ENCODE measurements at regions not wholly inside any gene's neighbourhood (a gene's known extent, or its start where the extent isn't known, plus 50 kb on each side); places are given as distances from the start of the nearest gene placed in this dataset.

DNA sequence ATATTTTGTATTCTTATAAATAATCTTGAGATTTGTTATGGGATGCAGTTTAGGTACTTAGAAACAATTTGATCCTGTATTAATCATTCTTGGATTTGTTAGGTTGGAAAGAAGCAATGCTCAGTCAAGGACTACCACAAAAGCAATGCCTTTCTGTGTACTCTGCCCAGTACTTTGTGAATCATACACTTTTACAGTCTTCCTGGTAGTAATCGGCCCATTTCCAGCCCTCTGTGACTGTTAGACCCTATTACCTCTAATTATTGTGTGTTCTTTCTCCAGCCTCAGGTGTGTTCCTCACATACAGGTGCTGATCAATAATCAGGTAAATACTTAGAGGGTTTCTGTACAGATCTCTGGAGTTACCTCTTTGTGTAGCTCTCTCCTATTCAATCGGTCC, 609.0 kb downstream of the KCNH5 start:
- TF ChIP-seq MXI1 (IDR thresholded peaks at IDR 0.05; ENCODE audit: borderline replicate concordance, low read depth, low read length) (no peak), MAFK (IDR thresholded peaks at IDR 0.05; ENCODE audit: low read depth, low read length) (no peak), RCOR1 (IDR thresholded peaks at IDR 0.05; ENCODE audit: insufficient replicate concordance, low read length) (no peak), RFX5 (IDR thresholded peaks at IDR 0.05; ENCODE audit: low read depth, low read length) (no peak)
- H3K23ac ChIP-seq (ENCODE audit: low read depth, low read length) = no peak overlapping the region
- no peaks in the 10 kb centered on the region for H3K36me3 ChIP-seq (ENCODE audit: control insufficient read depth, insufficient read depth, low read length)
- no peaks in the 10 kb centered on the region for H3K27me3 ChIP-seq (ENCODE audit: control insufficient read depth, insufficient read depth, low read length)
- in situ Hi-C loops (cut with MboI; ENCODE audit: low sequenced_read_pairs) (no loop called here), intact Hi-C loops (cut with micrococcal nuclease) (no loop called here), dilution Hi-C loops (cut with HindIII; ENCODE audit: low sequenced_read_pairs, unreplicated experiment) (no loop called here)
- no peak overlapping the region for H2BK5ac ChIP-seq (ENCODE audit: low read depth, low read length, poor library complexity, severe bottlenecking)
- H3K4me1 ChIP-seq (ENCODE audit: control insufficient read depth, insufficient read depth, low read length) = no peaks in the 10 kb centered on the region
- ChIA-PET POLR2A (ENCODE audit: unreplicated experiment) (no interaction called here), CTCF (no interaction called here)
- no peak overlapping the region for H3K4ac ChIP-seq (ENCODE audit: low read depth, low read length)
- H2AK9ac ChIP-seq (replicated peaks; ENCODE audit: low read depth, low read length, poor library complexity) = no peak overlapping the region
- no peak overlapping the region for H3K9ac ChIP-seq (ENCODE audit: low read depth, low read length)
- no peak overlapping the region for H2BK120ac ChIP-seq (ENCODE audit: low read depth, low read length)
- no TSS peak for BruUV-seq (replicated peaks)
- ATAC-seq (ENCODE audit: low read depth) (no peak), DNase-seq (no peak)
- no peak overlapping the region for H3K4me3 ChIP-seq (ENCODE audit: insufficient read depth, low read depth, low read length)
- no peak overlapping the region for H3K4me2 ChIP-seq (ENCODE audit: low read depth, low read length)
- H4K8ac ChIP-seq (ENCODE audit: low read depth in 2 of 2, low read length in 2 of 2) = no peak overlapping the region
- no peak overlapping the region for H2AFZ ChIP-seq (replicated peaks; ENCODE audit: low read length, poor library complexity)
- no peak overlapping the region for H2BK20ac ChIP-seq (ENCODE audit: low read depth, low read length)
- no peaks in the 10 kb centered on the region for H4K20me1 ChIP-seq (ENCODE audit: insufficient read depth, low read length)
- no peak overlapping the region for H3K18ac ChIP-seq (ENCODE audit: low read depth, low read length)
- no peak overlapping the region for H2BK15ac ChIP-seq (ENCODE audit: low read depth, low read length)
- H3K9me1 ChIP-seq (ENCODE audit: insufficient read depth, low read length) = no peaks in the 10 kb centered on the region
- no peaks in the 10 kb centered on the region for H3K79me1 ChIP-seq (ENCODE audit: low read depth in 1 of 2, low read length in 2 of 2)
- H3K9me3 ChIP-seq (ENCODE audit: control insufficient read depth, insufficient read depth, low read length) = peaks cover 21% of the 10 kb centered on the region
- no CpG with 5 or more reads among the region's 2 CpGs for WGBS, 2 experiments (ENCODE audit: extremely low coverage in 2 of 2, insufficient read length in 1 of 2)
- H3K14ac ChIP-seq (replicated peaks; ENCODE audit: low read depth, low read length) = no peak overlapping the region
- H3K27ac ChIP-seq (ENCODE audit: insufficient read depth, low read length) = no peak overlapping the region
- no peak overlapping the region for H3K56ac ChIP-seq (ENCODE audit: extremely low read depth, insufficient read depth, low read length)
- no peak overlapping the region for H4K5ac ChIP-seq (ENCODE audit: low read depth, low read length)
- H2AK5ac ChIP-seq (ENCODE audit: low read depth, low read length) = no peak overlapping the region
- no peak overlapping the region for H4K91ac ChIP-seq (ENCODE audit: insufficient read depth, low read depth, low read length)

Measured in IMR-90 (cell line).